ENCODE measurements at regions not wholly inside any gene's neighbourhood (a gene's known extent, or its start where the extent isn't known, plus 50 kb on each side); places are given as distances from the start of the nearest gene placed in this dataset.

DNA sequence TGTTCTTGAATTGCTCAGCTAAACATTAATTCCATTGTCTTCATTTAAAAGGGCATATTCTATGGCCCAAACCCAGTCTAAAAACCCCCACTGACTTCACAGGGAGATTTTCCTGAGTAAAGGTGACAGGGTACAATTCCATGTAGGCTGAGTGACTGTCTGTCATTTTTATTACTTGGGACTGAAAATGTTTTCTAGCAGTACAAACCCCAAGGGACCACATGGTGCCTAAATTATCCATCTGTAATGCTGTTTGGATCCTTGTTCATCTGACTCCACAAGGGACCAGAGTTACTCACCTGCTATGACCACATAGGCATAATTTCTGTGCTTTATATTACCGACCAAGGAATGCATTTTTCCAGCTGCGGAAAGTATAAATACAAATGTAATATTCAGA, 349.1 kb downstream of the ZNF608 start:
- DNase-seq (ENCODE audit: insufficient read length, low spot score) (no peak), FAIRE-seq (no peak)
- TF ChIP-seq POLR2A (IDR thresholded peaks at IDR 0.05; ENCODE audit: low read depth, low read length): no peak

DNA sequence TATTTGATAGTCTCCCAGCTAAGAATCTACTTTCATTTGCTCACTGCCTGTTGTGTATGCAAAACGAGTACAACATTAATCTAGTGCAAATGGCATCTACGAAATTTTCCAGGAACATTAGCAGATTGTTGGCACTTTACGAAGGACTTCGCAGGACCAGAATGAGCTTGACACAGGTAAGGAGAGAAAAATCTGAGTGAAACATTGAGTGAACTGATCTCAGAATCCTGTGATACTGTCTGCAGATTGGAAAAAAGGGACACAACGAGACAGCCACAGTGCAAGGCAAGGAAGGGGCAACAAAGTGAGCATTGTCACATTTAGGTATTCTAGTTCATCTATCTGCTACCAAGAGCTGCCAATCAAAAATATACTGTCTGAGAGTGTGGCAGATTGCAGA, 350.5 kb downstream of the ZNF608 start:
- DNase-seq (ENCODE audit: insufficient read length, low spot score) (no peak), FAIRE-seq (no peak)
- TF ChIP-seq POLR2A (IDR thresholded peaks at IDR 0.05; ENCODE audit: low read depth, low read length): no peak

GRCh38 chr5:124395287-124395686, 351.2 kb downstream of the ZNF608 start:
- no peak for TF ChIP-seq POLR2A (IDR thresholded peaks at IDR 0.05; ENCODE audit: low read depth, low read length)
- FAIRE-seq (no peak), DNase-seq (ENCODE audit: insufficient read length, low spot score) (no peak)

GRCh38 chr5:124394700-124395245, 351.7 kb downstream of the ZNF608 start:
- no peak for TF ChIP-seq POLR2A (IDR thresholded peaks at IDR 0.05; ENCODE audit: low read depth, low read length)
- DNase-seq (ENCODE audit: insufficient read length, low spot score) (no peak), FAIRE-seq (no peak)

GRCh38 chr5:124393584-124394379, 352.7 kb downstream of the ZNF608 start:
- no peak for FAIRE-seq
- TF ChIP-seq POLR2A (IDR thresholded peaks at IDR 0.05; ENCODE audit: low read depth, low read length): no peak
- no peak for DNase-seq (ENCODE audit: insufficient read length, low spot score)

DNA sequence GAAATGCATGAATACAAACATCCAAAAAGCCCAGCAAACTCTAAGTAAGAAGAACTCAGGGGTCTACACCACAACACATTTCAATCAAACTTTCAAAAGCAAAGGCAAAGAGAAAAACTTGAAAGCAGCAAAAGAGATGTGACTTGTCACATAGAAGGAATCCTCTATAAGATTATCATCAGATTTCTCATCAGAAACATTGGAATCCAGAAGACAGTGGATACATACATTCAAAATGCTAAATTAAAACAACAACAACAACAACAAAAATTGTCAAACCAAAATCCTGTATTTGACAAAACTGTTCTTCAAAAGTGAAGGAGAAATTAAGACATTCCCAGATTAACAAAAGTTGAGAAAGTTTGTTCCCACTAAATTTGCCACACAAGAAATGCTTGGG, 362.7 kb downstream of the ZNF608 start:
- DNase-seq (ENCODE audit: insufficient read length, low spot score) (no peak), FAIRE-seq (no peak)
- no peak for TF ChIP-seq POLR2A (IDR thresholded peaks at IDR 0.05; ENCODE audit: low read depth, low read length)

GRCh38 chr5:124377386-124377785, 369.1 kb downstream of the ZNF608 start:
- FAIRE-seq (no peak), DNase-seq (ENCODE audit: insufficient read length, low spot score) (no peak)
- no peak for TF ChIP-seq POLR2A (IDR thresholded peaks at IDR 0.05; ENCODE audit: low read depth, low read length)

GRCh38 chr5:124373883-124374282, 372.6 kb downstream of the ZNF608 start:
- TF ChIP-seq POLR2A (IDR thresholded peaks at IDR 0.05; ENCODE audit: low read depth, low read length): no peak
- DNase-seq (ENCODE audit: insufficient read length, low spot score) (no peak), FAIRE-seq (no peak)

DNA sequence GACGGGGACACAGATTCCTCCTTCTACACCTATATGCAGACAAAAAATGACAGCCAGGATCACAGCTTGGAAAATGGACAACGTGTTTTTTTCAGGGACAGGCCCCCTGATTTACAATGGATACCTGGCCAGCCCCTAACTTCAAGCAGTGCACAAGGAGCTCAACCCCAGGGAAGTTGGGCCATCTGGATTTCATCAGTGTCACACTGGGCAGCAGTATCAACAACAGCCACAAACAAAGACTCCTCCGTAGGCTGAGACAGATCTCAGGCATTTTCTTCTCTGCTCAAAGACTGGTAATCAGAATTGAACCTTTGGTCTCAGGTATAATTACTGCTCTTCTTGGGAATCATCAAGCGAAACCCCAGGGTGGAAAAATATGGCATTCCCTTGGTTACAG, 374.0 kb downstream of the ZNF608 start:
- no peak for FAIRE-seq
- TF ChIP-seq POLR2A (IDR thresholded peaks at IDR 0.05; ENCODE audit: low read depth, low read length): no peak
- no peak for DNase-seq (ENCODE audit: insufficient read length, low spot score)

GRCh38 chr5:124371111-124371706, 375.2 kb downstream of the ZNF608 start:
- FAIRE-seq (no peak), DNase-seq (ENCODE audit: insufficient read length, low spot score) (no peak)
- no peak for TF ChIP-seq POLR2A (IDR thresholded peaks at IDR 0.05; ENCODE audit: low read depth, low read length)

GRCh38 chr5:124370601-124371000, 375.8 kb downstream of the ZNF608 start:
- FAIRE-seq (no peak), DNase-seq (ENCODE audit: insufficient read length, low spot score) (no peak)
- no peak for TF ChIP-seq POLR2A (IDR thresholded peaks at IDR 0.05; ENCODE audit: low read depth, low read length)

- DNase-seq (ENCODE audit: insufficient read length, low spot score) (no peak), FAIRE-seq (no peak)
- no peak for TF ChIP-seq POLR2A (IDR thresholded peaks at IDR 0.05; ENCODE audit: low read depth, low read length)
These were observed 381.1 kb downstream of the ZNF608 start for GRCh38 chr5:124365361-124365801.

GRCh38 chr5:124355928-124356327, 390.5 kb downstream of the ZNF608 start:
- FAIRE-seq (no peak), DNase-seq (ENCODE audit: insufficient read length, low spot score) (no peak)
- no peak for TF ChIP-seq POLR2A (IDR thresholded peaks at IDR 0.05; ENCODE audit: low read depth, low read length)

DNA sequence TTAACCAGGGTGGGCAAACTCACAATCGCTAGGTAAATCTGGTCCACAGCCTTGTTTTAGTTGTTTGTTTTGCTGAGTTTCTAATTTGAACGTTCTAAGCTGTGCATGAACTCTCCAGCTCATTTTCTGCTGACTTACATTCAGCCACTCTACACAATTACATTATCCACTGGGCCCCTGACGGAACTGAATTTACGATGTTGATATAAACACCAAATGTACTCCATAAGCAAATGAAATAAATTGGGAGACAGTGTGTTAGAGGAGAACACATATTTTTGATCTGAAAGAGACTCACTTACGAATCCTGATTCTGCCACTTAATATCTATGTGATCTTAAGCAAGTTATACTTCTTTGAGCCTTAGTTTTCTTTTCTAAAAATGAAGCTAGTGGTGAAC, 393.4 kb downstream of the ZNF608 start:
- FAIRE-seq (no peak), DNase-seq (ENCODE audit: insufficient read length, low spot score) (no peak)
- no peak for TF ChIP-seq POLR2A (IDR thresholded peaks at IDR 0.05; ENCODE audit: low read depth, low read length)

- no peak for TF ChIP-seq POLR2A (IDR thresholded peaks at IDR 0.05; ENCODE audit: low read depth, low read length)
- DNase-seq (ENCODE audit: insufficient read length, low spot score): no peak
These were observed 394.1 kb downstream of the ZNF608 start for GRCh38 chr5:124352312-124352711.

More at GRCh38 chr5:124352312-124352711, 394.1 kb downstream of the ZNF608 start:
- FAIRE-seq: no peak
